ENCODE measurements at regions not wholly inside any gene's neighbourhood (a gene's known extent, or its start where the extent isn't known, plus 50 kb on each side); places are given as distances from the start of the nearest gene placed in this dataset.

DNA sequence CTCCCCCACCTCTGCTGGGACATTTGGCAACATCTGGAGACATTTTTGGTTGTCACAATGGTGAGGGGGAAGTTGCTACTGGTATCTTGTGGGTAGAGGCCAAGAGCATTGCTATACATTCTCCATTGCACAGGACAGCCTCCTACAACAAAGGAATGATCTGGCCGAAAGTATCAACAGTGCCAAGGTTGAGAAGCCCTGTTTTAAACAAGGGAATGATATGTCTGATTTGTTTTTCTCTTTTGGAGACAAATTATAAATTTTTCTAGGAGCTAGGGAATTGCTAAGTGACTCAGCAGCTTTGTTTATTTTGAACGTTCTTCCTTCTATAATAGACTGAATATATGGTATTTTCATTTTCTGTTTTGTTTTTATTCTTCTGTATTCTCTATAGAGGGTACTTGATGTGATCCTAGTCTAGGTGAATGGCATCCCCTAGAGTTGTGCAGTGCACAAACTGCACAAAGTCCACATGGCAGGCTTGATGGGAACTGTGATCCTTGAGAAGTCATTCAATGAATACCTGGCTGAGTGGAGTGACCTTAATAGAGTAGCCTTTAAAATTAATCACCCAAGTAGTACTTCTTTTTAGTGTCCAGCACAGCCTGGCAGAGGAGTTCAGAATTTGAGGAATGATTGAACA is 288.6 kb upstream of the USP24 start:
- intact Hi-C loops (cut with DNase I; ENCODE audit: low total_unique reads) = no loop called here
- peak overlapping the region in 1 of 2 donors; percentile 26 for H3K27ac ChIP-seq
- H3K4me3 ChIP-seq = no peak overlapping the region
- 52 to 62% methylated on average over 2 of the region's 2 CpGs for WGBS, 2 donors
- no peak for DNase-seq
- peaks cover 14% of the 10 kb centered on the region for H3K4me1 ChIP-seq
- H3K27me3 ChIP-seq = no peaks in the 10 kb centered on the region
- H3K9me3 ChIP-seq = no peaks in the 10 kb centered on the region
- TF ChIP-seq POLR2A (IDR thresholded peaks at IDR 0.05) = no peak
- TF ChIP-seq, protein P1, sequence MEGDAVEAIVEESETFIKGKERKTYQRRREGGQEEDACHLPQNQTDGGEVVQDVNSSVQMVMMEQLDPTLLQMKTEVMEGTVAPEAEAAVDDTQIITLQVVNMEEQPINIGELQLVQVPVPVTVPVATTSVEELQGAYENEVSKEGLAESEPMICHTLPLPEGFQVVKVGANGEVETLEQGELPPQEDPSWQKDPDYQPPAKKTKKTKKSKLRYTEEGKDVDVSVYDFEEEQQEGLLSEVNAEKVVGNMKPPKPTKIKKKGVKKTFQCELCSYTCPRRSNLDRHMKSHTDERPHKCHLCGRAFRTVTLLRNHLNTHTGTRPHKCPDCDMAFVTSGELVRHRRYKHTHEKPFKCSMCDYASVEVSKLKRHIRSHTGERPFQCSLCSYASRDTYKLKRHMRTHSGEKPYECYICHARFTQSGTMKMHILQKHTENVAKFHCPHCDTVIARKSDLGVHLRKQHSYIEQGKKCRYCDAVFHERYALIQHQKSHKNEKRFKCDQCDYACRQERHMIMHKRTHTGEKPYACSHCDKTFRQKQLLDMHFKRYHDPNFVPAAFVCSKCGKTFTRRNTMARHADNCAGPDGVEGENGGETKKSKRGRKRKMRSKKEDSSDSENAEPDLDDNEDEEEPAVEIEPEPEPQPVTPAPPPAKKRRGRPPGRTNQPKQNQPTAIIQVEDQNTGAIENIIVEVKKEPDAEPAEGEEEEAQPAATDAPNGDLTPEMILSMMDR (IDR thresholded peaks at IDR 0.05) = no peak
- H3K36me3 ChIP-seq (ENCODE audit: low read depth, missing control alignments) = no peaks in the 10 kb centered on the region

DNA sequence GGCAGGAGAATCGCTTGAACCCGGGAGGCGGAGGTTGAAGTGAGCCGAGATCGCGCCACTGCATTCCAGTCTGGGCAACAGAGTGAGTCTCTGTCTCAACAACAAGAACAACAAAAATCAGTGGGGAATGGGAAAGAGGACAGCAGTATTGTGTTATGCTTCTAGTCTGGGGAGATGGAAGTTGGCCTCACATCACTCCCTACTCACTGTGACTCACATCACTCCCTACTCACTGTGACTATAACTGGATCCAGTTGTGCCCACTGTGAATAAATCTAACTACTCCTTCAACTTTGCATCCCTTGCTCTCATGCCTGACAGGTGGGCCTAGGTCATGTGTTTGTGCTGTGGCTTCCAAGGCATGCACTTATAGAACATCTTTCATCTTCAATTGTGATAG is 285.4 kb upstream of the USP24 start:
- DNase-seq = no peak
- H3K9me3 ChIP-seq = no peaks in the 10 kb centered on the region
- H3K4me3 ChIP-seq = no peak overlapping the region
- no peak for TF ChIP-seq POLR2A (IDR thresholded peaks at IDR 0.05)
- TF ChIP-seq, protein P1 (IDR thresholded peaks at IDR 0.05) = no peak
- 94 to 97% methylated on average over 6 of the region's 6 CpGs for WGBS, 2 donors
- H3K27me3 ChIP-seq = no peaks in the 10 kb centered on the region
- H3K4me1 ChIP-seq = peaks cover 8% of the 10 kb centered on the region
- no peak overlapping the region for H3K27ac ChIP-seq
- H3K36me3 ChIP-seq (ENCODE audit: low read depth, missing control alignments) = no peaks in the 10 kb centered on the region
- intact Hi-C loops (cut with DNase I; ENCODE audit: low total_unique reads) = no loop called here

DNA sequence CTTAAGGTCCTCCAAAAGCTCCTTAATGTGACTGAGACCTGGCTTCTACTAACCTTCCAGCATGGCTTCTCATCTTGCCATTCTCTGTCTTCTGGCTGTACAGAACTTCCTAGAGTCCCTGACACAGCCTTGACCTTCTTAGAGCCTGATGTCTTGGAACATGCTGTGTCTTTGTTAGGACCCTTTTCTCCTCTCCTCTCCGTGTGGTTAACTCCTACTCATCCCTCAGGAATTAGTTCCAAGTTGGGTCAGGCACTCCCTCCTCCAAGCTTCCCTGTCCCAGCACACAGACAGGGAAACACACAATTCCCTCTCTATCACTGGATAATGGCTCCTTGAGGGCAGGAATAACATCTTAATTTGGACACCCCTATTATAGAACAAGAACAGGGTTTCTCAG is 275.4 kb upstream of the USP24 start:
- no peaks in the 10 kb centered on the region for H3K27me3 ChIP-seq
- intact Hi-C loops (cut with DNase I; ENCODE audit: low total_unique reads) = no loop called here

DNA sequence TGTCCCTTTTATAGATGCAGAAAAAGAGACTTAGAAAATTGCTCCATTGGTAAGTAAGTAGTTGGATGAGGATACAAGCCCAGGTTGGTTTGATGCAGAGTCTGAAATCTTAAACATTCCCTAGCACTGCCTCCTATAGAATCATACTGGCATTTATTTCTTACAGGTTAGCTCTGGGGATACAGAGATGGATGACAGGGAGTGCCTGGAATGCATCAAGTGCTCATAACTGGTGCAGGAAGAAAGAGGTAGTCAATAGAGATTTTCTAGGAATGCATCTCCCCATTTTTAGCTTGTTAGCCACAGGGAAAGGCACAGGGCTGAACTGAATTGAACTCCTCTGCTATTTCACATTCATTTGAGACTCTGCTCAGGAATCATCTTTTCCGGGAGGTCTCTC is 269.0 kb upstream of the USP24 start:
- Histone ChIP-seq H3K4me3 (no peak overlapping the region), H3K4me1 (no peaks in the 10 kb centered on the region), H3K36me3 (ENCODE audit: low read depth, missing control alignments) (no peaks in the 10 kb centered on the region), H3K27me3 (no peaks in the 10 kb centered on the region), H3K27ac (no peak overlapping the region), H3K9me3 (no peaks in the 10 kb centered on the region)
- intact Hi-C loops (cut with DNase I; ENCODE audit: low total_unique reads) = no loop called here
- WGBS, 2 donors = 97 to 100% methylated on average over 1 of the region's 1 CpG
- no peak for DNase-seq
- TF ChIP-seq, protein P1 (IDR thresholded peaks at IDR 0.05) = no peak
- TF ChIP-seq POLR2A (IDR thresholded peaks at IDR 0.05) = no peak

More for the DNA sequence above, 275.4 kb upstream of the USP24 start:
- TF ChIP-seq, protein P1 (IDR thresholded peaks at IDR 0.05) = no peak
- no peak for TF ChIP-seq POLR2A (IDR thresholded peaks at IDR 0.05)
- Histone ChIP-seq H3K36me3 (ENCODE audit: low read depth, missing control alignments) (no peaks in the 10 kb centered on the region), H3K27ac (no peak overlapping the region), H3K4me3 (no peak overlapping the region), H3K4me1 (peaks cover 5% of the 10 kb centered on the region), H3K9me3 (no peaks in the 10 kb centered on the region)
- DNase-seq = no peak
- 24 to 35% methylated on average over 1 of the region's 1 CpG for WGBS, 2 donors

DNA sequence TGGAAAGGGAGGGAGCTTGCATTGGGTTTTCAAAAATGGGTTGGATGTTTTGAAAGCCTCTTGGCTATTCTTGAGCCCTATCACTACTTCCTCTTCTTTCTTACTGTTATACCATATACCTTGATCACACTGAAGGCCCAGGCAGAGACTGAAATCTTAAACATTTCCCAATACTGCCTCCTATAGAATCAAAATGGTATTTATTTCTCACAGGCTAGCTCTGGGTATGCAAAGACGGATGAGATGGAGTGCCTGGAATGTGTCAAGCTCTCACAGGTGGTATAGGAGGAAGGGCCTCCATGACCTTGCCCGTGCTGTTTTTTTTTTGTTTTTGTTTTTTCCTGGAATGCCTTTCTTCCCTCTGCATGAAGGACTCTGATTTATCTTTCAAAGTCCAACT is 268.4 kb upstream of the USP24 start:
- intact Hi-C loops (cut with DNase I; ENCODE audit: low total_unique reads) = no loop called here
- H3K27me3 ChIP-seq = no peaks in the 10 kb centered on the region
- H3K27ac ChIP-seq = no peak overlapping the region
- no peaks in the 10 kb centered on the region for H3K4me1 ChIP-seq
- no peak for DNase-seq
- no peak overlapping the region for H3K4me3 ChIP-seq
- H3K36me3 ChIP-seq (ENCODE audit: low read depth, missing control alignments) = no peaks in the 10 kb centered on the region
- H3K9me3 ChIP-seq = no peaks in the 10 kb centered on the region
- 80 to 84% methylated on average over 2 of the region's 2 CpGs for WGBS, 2 donors
- TF ChIP-seq POLR2A (IDR thresholded peaks at IDR 0.05) = no peak
- TF ChIP-seq, protein P1 (IDR thresholded peaks at IDR 0.05) = no peak

Data from testis (tissue), 2 donors.